Prostate gland (tissue), 2 donors: ENCODE measurements at regions not wholly inside any gene's neighbourhood (a gene's known extent, or its start where the extent isn't known, plus 50 kb on each side); places are given as distances from the start of the nearest gene placed in this dataset.
"Not testable (repeated sequence)": the region's sequence is repeated elsewhere in the genome, so short reads cannot be mapped to it uniquely, and the experiment has no call there.

ENCODE experiments used
- DNase-seq: peaks from one replicate; pipeline ENCODE4 v3.0.0-alpha.2; 2019; ENCODE audit warnings: low spot score
- H3K27ac ChIP-seq, 2 donors: fragments of 200-600 bp; sonication (generic); 2 replicates each; pipeline ENCODE4 v1.5.1; 2017 to 2019
- H3K27me3 ChIP-seq: fragments of 200-600 bp; sonication (generic); replicated peaks from 2 replicates; pipeline ENCODE4 v1.5.1; 2019; ENCODE audit not compliant: insufficient read depth
- H3K36me3 ChIP-seq, 2 donors: fragments of 200-600 bp; sonication (generic); 1 replicate in 1 of 2; 2 replicates in 1 of 2; pipeline versions ENCODE4 v1.5.1 to v1.8.1; 2017 to 2019
- H3K4me1 ChIP-seq: fragments of 200-600 bp; sonication (generic); replicated peaks from 2 replicates; pipeline ENCODE4 v1.5.1; 2019
- H3K4me3 ChIP-seq, 2 donors: fragments of 200-600 bp; sonication (generic); 2 replicates each; pipeline ENCODE4 v1.5.1; 2017 to 2019
- H3K9me3 ChIP-seq: fragments of 200-600 bp; sonication (generic); 2 replicates; pipeline ENCODE4 v1.5.1; 2017
- CTCF ChIP-seq, 4 experiments: fragments of 200-600 bp in 2 of 4; fragments of 450-650 bp in 2 of 4; sonication (generic) in 2 of 4; IDR thresholded peaks; 1 replicate in 3 of 4; 2 replicates in 1 of 4; pipeline ENCODE4 v1.5.1; 2016 to 2019; ENCODE audit warnings: antibody characterized with exemption in 4 of 4, mild to moderate bottlenecking in 2 of 4, moderate library complexity in 2 of 4
- POLR2A ChIP-seq: fragments of 450-650 bp; IDR thresholded peaks from one replicate; pipeline ENCODE4 v1.6.1; 2016; ENCODE audit warnings: antibody characterized with exemption, mild to moderate bottlenecking
- POLR2AphosphoS5 ChIP-seq: sonication (generic); formaldehyde crosslinking; IDR thresholded peaks from one replicate; pipeline ENCODE4 v1.6.1; 2017; ENCODE audit warnings: antibody characterized with exemption
- WGBS: methylation state at CpG from one replicate; pipeline ENCODE4 v1.1.5; 2018; 5-methylcytosine and 5-hydroxymethylcytosine counted together
- intact Hi-C: fragments of 100-400 bp; cut with DNase I; formaldehyde crosslinking; loops from one replicate; pipeline ENCODE4 v1.14.2; 2022

- Histone ChIP-seq H3K27me3 (no peaks in the 10 kb centered on the region), H3K4me1 (no peaks in the 10 kb centered on the region), H3K4me3 (no peak overlapping the region), H3K36me3 (no peaks in the 10 kb centered on the region), H3K27ac (no peak overlapping the region), H3K9me3 (no peaks in the 10 kb centered on the region)
- intact Hi-C loops: no loop called here
- WGBS: 77% methylated on average over 5 of the region's 5 CpGs
- TF ChIP-seq CTCF (IDR thresholded peaks at IDR 0.05): no peak
- no peak for TF ChIP-seq POLR2A
- no peak for TF ChIP-seq POLR2AphosphoS5
- no peak for DNase-seq
Measured at GRCh38 chr6:21870076-21870730, 276.7 kb downstream of the SOX4 start.

- intact Hi-C loops: no loop called here
- WGBS: 88% methylated on average over 5 of the region's 5 CpGs
- no peak for DNase-seq
Measured at GRCh38 chr6:21871831-21872230, 278.3 kb downstream of the SOX4 start.

DNA sequence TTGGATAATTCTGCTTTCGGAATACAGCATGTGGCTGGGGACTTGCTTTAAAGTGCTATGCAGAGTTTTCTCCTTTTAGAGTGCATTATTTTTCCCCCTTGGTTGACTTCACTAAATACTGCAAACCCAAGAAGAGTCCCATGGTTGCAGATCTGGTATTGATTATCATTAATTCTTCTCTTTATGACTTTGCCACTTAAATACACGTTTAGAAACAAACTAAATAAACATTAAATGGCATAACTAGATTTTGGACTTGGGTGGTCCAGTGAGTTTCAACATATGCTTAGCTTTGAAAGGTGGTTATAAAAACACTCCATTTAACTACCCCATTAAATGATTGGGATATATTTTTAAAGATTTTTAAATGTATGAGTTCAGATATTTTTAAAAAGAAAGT is 279.2 kb downstream of the SOX4 start:
- no peak for DNase-seq
- TF ChIP-seq CTCF (IDR thresholded peaks at IDR 0.05): no peak
- TF ChIP-seq POLR2AphosphoS5: no peak
- TF ChIP-seq POLR2A: no peak
- H3K4me1 ChIP-seq: no peaks in the 10 kb centered on the region
- no peaks in the 10 kb centered on the region for H3K36me3 ChIP-seq
- no peaks in the 10 kb centered on the region for H3K9me3 ChIP-seq
- no peak overlapping the region for H3K4me3 ChIP-seq
- H3K27ac ChIP-seq: no peak overlapping the region
- intact Hi-C loops: no loop called here
- no peaks in the 10 kb centered on the region for H3K27me3 ChIP-seq
- 62% methylated on average over 2 of the region's 2 CpGs for WGBS

More at GRCh38 chr6:21871831-21872230, 278.3 kb downstream of the SOX4 start:
- H3K4me3 ChIP-seq: no peak overlapping the region
- no peak for TF ChIP-seq POLR2A
- no peak for TF ChIP-seq CTCF (IDR thresholded peaks at IDR 0.05)
- no peak for TF ChIP-seq POLR2AphosphoS5
- H3K27me3 ChIP-seq: no peaks in the 10 kb centered on the region
- H3K27ac ChIP-seq: no peak overlapping the region
- H3K36me3 ChIP-seq: no peaks in the 10 kb centered on the region
- H3K9me3 ChIP-seq: no peaks in the 10 kb centered on the region
- no peaks in the 10 kb centered on the region for H3K4me1 ChIP-seq

DNA sequence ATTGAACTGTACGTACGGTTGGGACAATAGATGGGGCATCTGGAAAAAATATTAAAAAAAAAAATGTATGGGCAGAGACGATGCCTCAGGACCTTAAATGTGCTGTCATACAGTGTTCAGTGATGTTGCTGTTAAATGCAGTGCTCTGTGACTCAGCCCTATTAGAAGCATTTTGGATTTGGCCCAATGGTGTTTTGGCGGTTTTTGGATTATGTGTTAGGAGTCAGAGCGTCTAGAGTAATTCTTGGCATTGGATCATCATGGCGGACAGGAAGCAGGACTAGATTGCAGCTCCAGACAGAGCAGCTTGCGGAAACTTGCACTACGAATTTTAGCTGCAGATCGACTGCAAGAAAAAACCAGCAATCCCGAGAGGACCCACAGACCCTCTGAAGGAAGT is 280.0 kb downstream of the SOX4 start:
- Histone ChIP-seq H3K9me3 (no peaks in the 10 kb centered on the region), H3K4me1 (no peaks in the 10 kb centered on the region), H3K27ac (no peak overlapping the region), H3K4me3 (no peak overlapping the region), H3K36me3 (no peaks in the 10 kb centered on the region), H3K27me3 (no peaks in the 10 kb centered on the region)
- intact Hi-C loops: no loop called here
- DNase-seq: no peak
- WGBS: 69% methylated on average over 10 of the region's 10 CpGs
- TF ChIP-seq CTCF (IDR thresholded peaks at IDR 0.05) (no peak), POLR2AphosphoS5 (no peak), POLR2A (no peak)

GRCh38 chr6:21874372-21874771 is 280.8 kb downstream of the SOX4 start:
- Histone ChIP-seq H3K36me3 (no peaks in the 10 kb centered on the region), H3K27ac (no peak overlapping the region), H3K27me3 (no peaks in the 10 kb centered on the region), H3K9me3 (no peaks in the 10 kb centered on the region), H3K4me1 (no peaks in the 10 kb centered on the region), H3K4me3 (no peak overlapping the region)
- TF ChIP-seq CTCF (IDR thresholded peaks at IDR 0.05): no peak
- TF ChIP-seq POLR2AphosphoS5: no peak
- TF ChIP-seq POLR2A: no peak
- no peak for DNase-seq
- WGBS: 99% methylated on average over 5 of the region's 5 CpGs
- intact Hi-C loops: no loop called here

DNA sequence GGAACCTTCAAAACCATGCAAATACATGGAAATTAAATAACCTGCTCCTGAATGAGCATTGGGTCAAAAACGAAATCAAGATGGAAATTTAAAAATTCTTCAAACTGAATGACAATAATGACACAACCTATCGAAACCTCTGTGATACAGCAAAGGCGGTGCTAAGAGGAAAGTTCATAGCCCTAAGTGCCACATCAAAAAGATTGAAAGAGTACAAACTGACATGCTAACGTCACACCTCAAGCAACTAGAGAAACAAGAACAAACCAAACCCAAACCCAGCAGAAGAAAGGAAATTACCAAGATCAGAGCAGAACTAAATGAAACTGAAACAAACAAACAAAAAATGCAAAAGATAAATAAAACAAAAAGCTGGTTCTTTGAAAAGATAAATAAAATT is 283.5 kb downstream of the SOX4 start:
- H3K4me1 ChIP-seq, H3K9me3 ChIP-seq, H3K4me3 ChIP-seq, intact Hi-C loops, DNase-seq, H3K36me3 ChIP-seq, H3K27me3 ChIP-seq, H3K27ac ChIP-seq: not testable (repeated sequence)
- WGBS: 93% methylated on average over 4 of the region's 4 CpGs

DNA sequence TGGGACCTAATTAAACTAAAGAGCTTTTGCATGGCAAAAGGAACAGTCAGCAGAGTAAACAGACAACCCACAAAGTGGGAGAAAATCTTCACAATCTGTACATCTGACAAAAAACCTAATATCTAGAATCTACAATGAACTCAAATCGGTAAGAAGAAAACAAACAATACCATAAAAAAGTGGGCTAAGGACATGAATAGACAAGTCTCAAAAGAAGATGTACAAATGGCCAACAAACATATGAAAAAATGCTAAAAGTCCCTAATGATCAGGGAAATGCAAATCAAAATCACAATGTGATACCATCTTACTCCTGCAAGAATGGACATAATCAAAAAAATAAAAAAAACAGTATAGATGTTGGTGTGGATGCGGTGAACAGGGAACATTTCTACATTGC is 286.7 kb downstream of the SOX4 start:
- H3K27ac ChIP-seq, H3K36me3 ChIP-seq, intact Hi-C loops, DNase-seq, H3K4me3 ChIP-seq, H3K4me1 ChIP-seq, H3K27me3 ChIP-seq, H3K9me3 ChIP-seq: not testable (repeated sequence)
- 72% methylated on average over 2 of the region's 2 CpGs for WGBS
